Left ventricle myocardium inferior (tissue), 1 donor: ENCODE measurements at regions not wholly inside any gene's neighbourhood (a gene's known extent, or its start where the extent isn't known, plus 50 kb on each side); places are given as distances from the start of the nearest gene placed in this dataset.
"Not testable (repeated sequence)": the region's sequence is repeated elsewhere in the genome, so short reads cannot be mapped to it uniquely, and the experiment has no call there.

ENCODE experiments used
- DNase-seq: peaks from one replicate; pipeline ENCODE4 v3.0.0-alpha.2; 2020
- H3K27ac ChIP-seq: fragments of 200-600 bp; replicated peaks from 2 replicates; pipeline ENCODE4 v1.8.0; 2021
- H3K27me3 ChIP-seq: fragments of 200-600 bp; 2 replicates; pipeline ENCODE4 v1.8.0; 2021; ENCODE audit warnings: low read depth
- H3K36me3 ChIP-seq: fragments of 200-600 bp; 2 replicates; pipeline ENCODE4 v1.8.0; 2021
- H3K4me1 ChIP-seq: fragments of 200-600 bp; 2 replicates; pipeline ENCODE4 v1.8.0; 2021
- H3K4me3 ChIP-seq: fragments of 200-600 bp; 2 replicates; pipeline ENCODE4 v1.8.0; 2021; ENCODE audit warnings: mild to moderate bottlenecking, moderate library complexity
- H3K9me3 ChIP-seq: fragments of 200-600 bp; replicated peaks from 2 replicates; pipeline ENCODE4 v1.8.0; 2021
- intact Hi-C: fragments of 100-400 bp; cut with micrococcal nuclease; formaldehyde crosslinking; loops from one replicate; pipeline ENCODE4 v1.11.0; 2022
- TF ChIP-seq, protein P1 (sequence below): fragments of 200-600 bp; IDR thresholded peaks from 2 replicates; pipeline ENCODE4 v1.8.0; 2021; ENCODE audit warnings: antibody characterized with exemption, mild to moderate bottlenecking, borderline replicate concordance
- donor health status: DM: no; HTN: yes; CAD: no; lungs with severe emphysema.

DNA sequence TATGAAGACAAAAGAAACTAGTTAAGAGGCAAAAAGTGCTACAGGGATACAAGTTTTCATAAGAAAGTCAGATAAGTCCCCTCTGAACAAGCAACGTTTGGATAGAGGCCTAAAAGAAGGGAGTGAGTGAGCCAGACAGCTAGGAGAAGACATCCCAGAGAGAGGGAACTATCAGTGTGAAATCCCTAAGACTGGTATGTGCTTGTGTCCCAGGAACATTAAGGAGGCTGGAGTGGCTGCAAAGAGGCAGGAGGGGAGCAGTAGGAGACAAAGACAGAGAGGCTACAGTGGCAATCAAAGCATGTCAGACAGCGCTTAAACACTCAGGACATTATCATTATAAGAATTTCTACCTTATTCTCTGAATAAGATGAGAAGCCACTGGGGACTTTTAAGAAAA, 139.1 kb upstream of the STK32A start:
- Histone ChIP-seq H3K9me3 (no peaks in the 10 kb centered on the region), H3K36me3 (no peaks in the 10 kb centered on the region), H3K27me3 (peaks cover 32% of the 10 kb centered on the region), H3K4me3 (no peak overlapping the region), H3K4me1 (peaks cover 11% of the 10 kb centered on the region), H3K27ac (no peak overlapping the region)
- TF ChIP-seq, protein P1, sequence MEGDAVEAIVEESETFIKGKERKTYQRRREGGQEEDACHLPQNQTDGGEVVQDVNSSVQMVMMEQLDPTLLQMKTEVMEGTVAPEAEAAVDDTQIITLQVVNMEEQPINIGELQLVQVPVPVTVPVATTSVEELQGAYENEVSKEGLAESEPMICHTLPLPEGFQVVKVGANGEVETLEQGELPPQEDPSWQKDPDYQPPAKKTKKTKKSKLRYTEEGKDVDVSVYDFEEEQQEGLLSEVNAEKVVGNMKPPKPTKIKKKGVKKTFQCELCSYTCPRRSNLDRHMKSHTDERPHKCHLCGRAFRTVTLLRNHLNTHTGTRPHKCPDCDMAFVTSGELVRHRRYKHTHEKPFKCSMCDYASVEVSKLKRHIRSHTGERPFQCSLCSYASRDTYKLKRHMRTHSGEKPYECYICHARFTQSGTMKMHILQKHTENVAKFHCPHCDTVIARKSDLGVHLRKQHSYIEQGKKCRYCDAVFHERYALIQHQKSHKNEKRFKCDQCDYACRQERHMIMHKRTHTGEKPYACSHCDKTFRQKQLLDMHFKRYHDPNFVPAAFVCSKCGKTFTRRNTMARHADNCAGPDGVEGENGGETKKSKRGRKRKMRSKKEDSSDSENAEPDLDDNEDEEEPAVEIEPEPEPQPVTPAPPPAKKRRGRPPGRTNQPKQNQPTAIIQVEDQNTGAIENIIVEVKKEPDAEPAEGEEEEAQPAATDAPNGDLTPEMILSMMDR: no peak
- no peak for DNase-seq
- intact Hi-C loops: no loop called here

DNA sequence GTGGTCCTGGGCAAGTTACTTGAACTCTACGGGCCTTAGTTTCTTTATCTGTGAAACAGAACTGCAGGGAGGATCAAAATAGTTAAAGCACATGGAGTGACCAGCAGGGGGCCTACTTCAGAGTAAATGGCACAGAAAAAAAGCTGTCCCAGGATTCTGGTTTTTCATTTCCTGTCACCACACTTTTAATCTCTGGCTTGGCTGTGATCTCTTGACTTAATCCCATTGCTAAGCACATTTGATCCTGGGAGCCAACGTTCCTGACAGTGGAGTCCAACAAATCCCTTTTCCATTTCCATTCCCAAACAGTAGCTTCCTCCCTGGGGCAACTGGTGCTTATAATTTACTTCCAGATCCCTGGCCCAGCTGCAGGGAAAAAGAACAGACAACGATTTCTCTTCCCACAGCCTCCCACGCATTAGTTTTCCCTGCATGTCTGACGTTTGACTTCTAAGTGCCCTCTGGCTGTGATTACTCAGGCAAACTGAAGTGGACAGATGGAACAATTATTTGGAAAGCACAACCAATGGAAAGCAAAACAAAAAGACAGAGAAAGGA, 136.5 kb upstream of the STK32A start:
- Histone ChIP-seq H3K4me1 (peaks cover 11% of the 10 kb centered on the region), H3K4me3 (no peak overlapping the region), H3K36me3 (no peaks in the 10 kb centered on the region), H3K27me3 (peaks cover 7% of the 10 kb centered on the region), H3K27ac (peak overlapping the region; percentile 16), H3K9me3 (no peaks in the 10 kb centered on the region)
- intact Hi-C loops: no loop called here
- no peak for DNase-seq
- TF ChIP-seq, protein P1: peak; percentile 48

DNA sequence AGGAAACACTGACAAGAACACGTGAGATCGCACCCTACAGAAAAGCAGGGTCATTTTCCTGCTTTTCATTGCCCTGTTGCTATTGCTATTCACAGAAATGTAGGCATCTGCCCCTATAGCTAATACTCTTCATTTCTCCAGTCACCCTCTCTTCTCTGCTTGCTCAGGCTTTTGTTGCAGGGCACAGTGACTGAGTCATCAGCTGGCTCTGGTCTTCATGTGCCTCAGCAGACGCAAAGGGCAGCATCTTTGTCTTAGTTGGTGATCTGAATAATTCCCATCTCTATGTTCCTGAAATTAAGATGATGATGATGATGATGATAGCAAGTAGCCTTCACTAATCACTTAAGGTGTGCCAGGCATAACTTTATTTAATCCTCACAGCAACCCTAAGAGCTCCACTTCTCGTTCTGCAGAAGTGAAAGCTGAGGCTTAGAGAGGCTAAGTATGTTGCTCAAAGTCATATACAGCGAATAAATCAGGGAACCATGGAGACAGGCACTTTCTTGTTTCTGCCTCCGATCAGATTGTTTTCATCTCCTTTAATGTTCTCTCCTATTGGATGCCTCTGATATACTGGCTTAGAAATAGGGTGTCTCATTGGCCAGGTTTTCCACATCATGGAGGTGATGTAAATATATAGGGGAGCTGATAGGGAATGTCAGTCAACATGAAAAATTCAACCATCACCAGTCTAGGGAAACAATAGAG, 133.0 kb upstream of the STK32A start:
- no peak overlapping the region for H3K4me3 ChIP-seq
- H3K27me3 ChIP-seq: no peaks in the 10 kb centered on the region
- TF ChIP-seq, protein P1: no peak
- H3K4me1 ChIP-seq: peaks cover 11% of the 10 kb centered on the region
- DNase-seq: no peak
- intact Hi-C loops: no loop called here
- no peak overlapping the region for H3K27ac ChIP-seq
- H3K9me3 ChIP-seq: no peaks in the 10 kb centered on the region
- H3K36me3 ChIP-seq: no peaks in the 10 kb centered on the region

DNA sequence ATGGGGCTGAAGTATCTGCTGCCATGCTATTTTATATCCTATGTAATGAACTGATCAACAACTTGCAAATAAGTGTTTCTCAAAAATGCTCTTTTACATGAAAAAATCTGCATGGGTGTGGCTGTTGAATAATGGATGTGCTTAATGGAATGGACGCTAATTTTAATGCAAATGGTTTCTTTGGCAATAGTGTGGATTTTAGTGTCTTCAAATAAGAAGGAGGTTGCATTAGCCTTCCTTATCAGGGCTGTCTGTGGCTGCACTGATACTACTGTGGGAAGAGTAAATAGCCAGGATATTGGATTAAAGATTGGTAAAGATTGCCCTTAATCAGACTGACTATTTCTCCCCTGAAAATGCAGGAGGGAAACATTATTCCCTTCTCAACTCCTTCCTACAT, 121.9 kb upstream of the STK32A start:
- Histone ChIP-seq H3K4me3 (no peak overlapping the region), H3K27me3 (peaks cover 4% of the 10 kb centered on the region), H3K27ac (no peak overlapping the region), H3K9me3 (peaks cover 5% of the 10 kb centered on the region), H3K4me1 (no peaks in the 10 kb centered on the region), H3K36me3 (no peaks in the 10 kb centered on the region)
- no peak for DNase-seq
- intact Hi-C loops: no loop called here
- TF ChIP-seq, protein P1: no peak

DNA sequence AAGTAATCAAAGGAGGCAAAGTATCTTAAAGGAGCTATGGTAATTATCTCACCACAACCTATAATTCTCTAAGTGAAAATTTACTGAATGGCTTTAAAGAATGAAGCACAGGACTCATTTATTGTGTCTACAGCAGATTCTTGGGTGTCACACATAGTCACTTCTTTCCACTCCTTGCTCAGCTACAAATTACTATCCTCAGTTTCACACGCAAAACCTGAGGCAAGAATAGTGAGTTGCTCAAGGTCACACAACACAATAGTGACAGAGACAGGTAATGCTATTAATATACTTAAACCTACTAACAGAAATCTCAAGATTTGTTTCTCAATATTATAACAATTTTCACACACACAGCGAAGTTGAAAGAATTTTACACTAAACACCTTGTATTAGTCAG, 120.9 kb upstream of the STK32A start:
- intact Hi-C loops: no loop called here
- Histone ChIP-seq H3K4me3 (no peak overlapping the region), H3K36me3 (no peaks in the 10 kb centered on the region), H3K27me3 (no peaks in the 10 kb centered on the region), H3K4me1 (no peaks in the 10 kb centered on the region), H3K9me3 (peaks cover 15% of the 10 kb centered on the region), H3K27ac (no peak overlapping the region)
- DNase-seq: no peak
- TF ChIP-seq, protein P1: no peak

DNA sequence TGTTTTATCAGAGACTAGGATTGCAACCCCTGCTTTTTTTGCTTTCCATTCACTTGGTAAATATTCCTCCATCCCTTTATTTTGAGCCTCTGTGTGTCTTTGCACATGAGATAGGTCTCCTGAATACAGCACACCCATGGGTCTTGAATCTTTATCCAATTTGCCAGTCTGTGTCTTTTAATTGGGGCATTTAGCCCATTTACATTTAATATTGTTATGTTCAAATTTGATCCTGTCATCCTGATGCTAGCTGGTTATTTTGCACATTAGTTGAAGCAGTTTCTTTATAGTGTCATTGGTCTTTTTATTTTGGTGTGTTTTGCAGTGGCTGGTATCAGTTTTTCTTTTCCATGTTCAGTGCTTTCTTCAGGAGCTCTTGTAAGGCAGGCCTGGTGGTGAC, 95.1 kb upstream of the STK32A start:
- intact Hi-C loops, H3K4me3 ChIP-seq, H3K4me1 ChIP-seq, H3K27ac ChIP-seq, H3K36me3 ChIP-seq, H3K27me3 ChIP-seq, DNase-seq: not testable (repeated sequence)
- H3K9me3 ChIP-seq: peaks cover 50% of the 10 kb centered on the region
